Uterus (tissue), 3 donors: ENCODE measurements at regions not wholly inside any gene's neighbourhood (a gene's known extent, or its start where the extent isn't known, plus 50 kb on each side); places are given as distances from the start of the nearest gene placed in this dataset.

Source experiments
- DNase-seq, 2 donors: peaks; one replicate each; pipeline ENCODE4 v3.0.0-alpha.2; 2019 to 2020
- H3K27ac ChIP-seq, 2 donors: fragments of 200-600 bp; sonication (generic); 1 replicate in 1 of 2; 2 replicates in 1 of 2; pipeline ENCODE4 v1.5.1; 2016 to 2018
- H3K27me3 ChIP-seq, 2 donors: fragments of 200-600 bp; sonication (generic); one replicate each; pipeline ENCODE4 v1.5.1; 2018 to 2019; ENCODE audit warnings: control low read depth in 1 of 2
- H3K36me3 ChIP-seq, 2 donors: fragments of 200-600 bp; sonication (generic); one replicate each; pipeline ENCODE4 v1.5.1; 2019; ENCODE audit warnings: control low read depth in 1 of 2
- H3K4me1 ChIP-seq, 2 donors: fragments of 200-600 bp; sonication (generic); one replicate each; pipeline ENCODE4 v1.5.1; 2018 to 2019; ENCODE audit warnings: control low read depth in 1 of 2
- H3K4me3 ChIP-seq, 2 donors: fragments of 200-600 bp; sonication (generic); 1 replicate in 1 of 2; 2 replicates in 1 of 2; pipeline ENCODE4 v1.5.1; 2018 to 2019; ENCODE audit warnings: mild to moderate bottlenecking in 1 of 2
- H3K9me3 ChIP-seq, 2 donors: fragments of 200-600 bp; sonication (generic); one replicate each; pipeline ENCODE4 v1.5.1; 2019; ENCODE audit warnings: control low read depth in 1 of 2
- POLR2A ChIP-seq, 2 donors: fragments of 450-650 bp; IDR thresholded peaks; one replicate each; pipeline ENCODE4 v1.6.1; 2016; ENCODE audit warnings: antibody characterized with exemption in 2 of 2, mild to moderate bottlenecking in 1 of 2, moderate library complexity in 1 of 2
- intact Hi-C: fragments of 100-400 bp; cut with DNase I; formaldehyde crosslinking; loops from one replicate; pipeline ENCODE4 v1.15.1; 2023; ENCODE audit warnings: low total_unique reads
- TF ChIP-seq, protein P1 (sequence below), 4 experiments: fragments of 200-600 bp in 2 of 4; fragments of 450-650 bp in 2 of 4; sonication (generic) in 2 of 4; IDR thresholded peaks; one replicate each; pipeline ENCODE4 v1.5.1; 2016 to 2019; ENCODE audit warnings: antibody characterized with exemption in 4 of 4, mild to moderate bottlenecking in 2 of 4, moderate library complexity in 1 of 4
- donor health status: DM: yes; HTN: yes; CAD: no.

DNA sequence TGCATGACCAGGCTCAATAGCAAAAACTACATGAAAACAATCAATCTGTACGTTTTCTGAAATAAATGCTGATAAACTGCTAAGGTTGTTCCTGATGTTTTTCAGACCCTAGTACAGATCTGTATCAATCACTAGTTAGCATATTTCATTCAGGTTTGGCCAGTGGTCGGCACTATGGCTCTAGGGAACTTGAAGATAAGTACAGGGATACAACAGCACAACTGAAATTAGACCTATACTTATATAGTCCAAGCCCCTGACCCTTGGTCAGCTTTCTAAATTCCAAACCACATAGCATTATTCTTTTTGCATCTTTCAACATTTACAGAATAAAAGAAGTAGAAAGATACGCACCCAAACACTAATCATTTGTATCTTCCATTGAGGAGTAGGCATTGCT, 142.7 kb downstream of the PLPPR4 start:
- H3K36me3 ChIP-seq, result no peaks in the 10 kb centered on the region
- TF ChIP-seq, protein P1, sequence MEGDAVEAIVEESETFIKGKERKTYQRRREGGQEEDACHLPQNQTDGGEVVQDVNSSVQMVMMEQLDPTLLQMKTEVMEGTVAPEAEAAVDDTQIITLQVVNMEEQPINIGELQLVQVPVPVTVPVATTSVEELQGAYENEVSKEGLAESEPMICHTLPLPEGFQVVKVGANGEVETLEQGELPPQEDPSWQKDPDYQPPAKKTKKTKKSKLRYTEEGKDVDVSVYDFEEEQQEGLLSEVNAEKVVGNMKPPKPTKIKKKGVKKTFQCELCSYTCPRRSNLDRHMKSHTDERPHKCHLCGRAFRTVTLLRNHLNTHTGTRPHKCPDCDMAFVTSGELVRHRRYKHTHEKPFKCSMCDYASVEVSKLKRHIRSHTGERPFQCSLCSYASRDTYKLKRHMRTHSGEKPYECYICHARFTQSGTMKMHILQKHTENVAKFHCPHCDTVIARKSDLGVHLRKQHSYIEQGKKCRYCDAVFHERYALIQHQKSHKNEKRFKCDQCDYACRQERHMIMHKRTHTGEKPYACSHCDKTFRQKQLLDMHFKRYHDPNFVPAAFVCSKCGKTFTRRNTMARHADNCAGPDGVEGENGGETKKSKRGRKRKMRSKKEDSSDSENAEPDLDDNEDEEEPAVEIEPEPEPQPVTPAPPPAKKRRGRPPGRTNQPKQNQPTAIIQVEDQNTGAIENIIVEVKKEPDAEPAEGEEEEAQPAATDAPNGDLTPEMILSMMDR (IDR thresholded peaks at IDR 0.05), result no peak
- TF ChIP-seq POLR2A (IDR thresholded peaks at IDR 0.05), result no peak
- H3K4me1 ChIP-seq, result no peaks in the 10 kb centered on the region
- intact Hi-C loops, result no loop called here
- no peak overlapping the region for H3K27ac ChIP-seq
- no peak overlapping the region for H3K4me3 ChIP-seq
- H3K9me3 ChIP-seq, result no peaks in the 10 kb centered on the region
- no peaks in the 10 kb centered on the region for H3K27me3 ChIP-seq
- DNase-seq, result no peak

- intact Hi-C loops, result no loop called here
- no peak for DNase-seq
- TF ChIP-seq, protein P1 (IDR thresholded peaks at IDR 0.05), result no peak
- TF ChIP-seq POLR2A (IDR thresholded peaks at IDR 0.05), result no peak
- H3K27me3 ChIP-seq, result no peaks in the 10 kb centered on the region
- no peaks in the 10 kb centered on the region for H3K9me3 ChIP-seq
- H3K4me3 ChIP-seq, result no peak overlapping the region
- no peaks in the 10 kb centered on the region for H3K36me3 ChIP-seq
- no peaks in the 10 kb centered on the region for H3K4me1 ChIP-seq
- H3K27ac ChIP-seq, result no peak overlapping the region
Measured at GRCh38 chr1:99424087-99424486, 159.8 kb downstream of the PLPPR4 start.

DNA sequence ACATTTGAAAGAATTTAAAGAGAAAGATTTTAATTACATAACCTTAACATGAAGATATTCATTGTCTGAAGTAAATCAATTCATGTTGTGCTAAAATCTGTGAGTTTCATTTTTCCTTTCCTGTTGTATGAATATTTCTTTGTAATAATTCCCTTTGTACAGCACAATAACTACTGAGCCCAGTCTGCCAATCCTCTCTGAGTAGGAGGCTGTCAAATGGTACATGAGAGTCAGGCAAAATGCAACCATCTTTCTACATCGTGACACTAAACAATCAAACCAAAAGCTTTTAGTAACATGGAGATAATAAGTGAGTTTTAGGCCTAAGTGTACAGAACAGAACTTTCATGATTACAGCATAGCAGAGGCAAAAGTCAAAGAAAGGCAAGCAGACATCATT, 165.5 kb downstream of the PLPPR4 start:
- Histone ChIP-seq H3K4me1 (no peaks in the 10 kb centered on the region), H3K36me3 (no peaks in the 10 kb centered on the region)
- intact Hi-C loops, result no loop called here

GRCh38 chr1:99438656-99439230, 174.5 kb downstream of the PLPPR4 start:
- no peaks in the 10 kb centered on the region for H3K9me3 ChIP-seq
- H3K4me3 ChIP-seq, result no peak overlapping the region
- no peak for TF ChIP-seq POLR2A (IDR thresholded peaks at IDR 0.05)
- TF ChIP-seq, protein P1 (IDR thresholded peaks at IDR 0.05), result no peak
- H3K4me1 ChIP-seq, result no peaks in the 10 kb centered on the region
- intact Hi-C loops, result no loop called here
- no peaks in the 10 kb centered on the region for H3K36me3 ChIP-seq
- peaks cover 0 to 3% of the 10 kb centered on the region in 2 donors for H3K27me3 ChIP-seq
- no peak for DNase-seq
- no peak overlapping the region for H3K27ac ChIP-seq

More for the DNA sequence above, 165.5 kb downstream of the PLPPR4 start:
- Histone ChIP-seq H3K27me3 (no peaks in the 10 kb centered on the region), H3K4me3 (no peak overlapping the region), H3K9me3 (no peaks in the 10 kb centered on the region), H3K27ac (no peak overlapping the region)
- no peak for DNase-seq
- TF ChIP-seq, protein P1 (IDR thresholded peaks at IDR 0.05), result no peak
- TF ChIP-seq POLR2A (IDR thresholded peaks at IDR 0.05), result no peak

GRCh38 chr1:99439433-99440075, 175.3 kb downstream of the PLPPR4 start:
- H3K9me3 ChIP-seq, result no peaks in the 10 kb centered on the region
- intact Hi-C loops, result no loop called here
- no peaks in the 10 kb centered on the region for H3K36me3 ChIP-seq
- DNase-seq, result no peak
- H3K27ac ChIP-seq, result no peak overlapping the region
- H3K27me3 ChIP-seq, result peaks cover 0 to 3% of the 10 kb centered on the region in 2 donors
- no peaks in the 10 kb centered on the region for H3K4me1 ChIP-seq
- no peak for TF ChIP-seq POLR2A (IDR thresholded peaks at IDR 0.05)
- TF ChIP-seq, protein P1 (IDR thresholded peaks at IDR 0.05), result no peak
- no peak overlapping the region for H3K4me3 ChIP-seq
